HG03575 (cell line): ENCODE measurements at regions not wholly inside any gene's neighbourhood (a gene's known extent, or its start where the extent isn't known, plus 50 kb on each side); places are given as distances from the start of the nearest gene placed in this dataset.
"Not testable (repeated sequence)": the region's sequence is repeated elsewhere in the genome, so short reads cannot be mapped to it uniquely, and the experiment has no call there.

Source experiments
- ATAC-seq: cut with Tn5 transposase; IDR thresholded peaks from one replicate; pipeline ENCODE4 v1.9.1; 2021; ENCODE audit not compliant: unreplicated experiment, insufficient number of reproducible peaks, low FRiP score; ENCODE audit errors: extremely low read depth

DNA sequence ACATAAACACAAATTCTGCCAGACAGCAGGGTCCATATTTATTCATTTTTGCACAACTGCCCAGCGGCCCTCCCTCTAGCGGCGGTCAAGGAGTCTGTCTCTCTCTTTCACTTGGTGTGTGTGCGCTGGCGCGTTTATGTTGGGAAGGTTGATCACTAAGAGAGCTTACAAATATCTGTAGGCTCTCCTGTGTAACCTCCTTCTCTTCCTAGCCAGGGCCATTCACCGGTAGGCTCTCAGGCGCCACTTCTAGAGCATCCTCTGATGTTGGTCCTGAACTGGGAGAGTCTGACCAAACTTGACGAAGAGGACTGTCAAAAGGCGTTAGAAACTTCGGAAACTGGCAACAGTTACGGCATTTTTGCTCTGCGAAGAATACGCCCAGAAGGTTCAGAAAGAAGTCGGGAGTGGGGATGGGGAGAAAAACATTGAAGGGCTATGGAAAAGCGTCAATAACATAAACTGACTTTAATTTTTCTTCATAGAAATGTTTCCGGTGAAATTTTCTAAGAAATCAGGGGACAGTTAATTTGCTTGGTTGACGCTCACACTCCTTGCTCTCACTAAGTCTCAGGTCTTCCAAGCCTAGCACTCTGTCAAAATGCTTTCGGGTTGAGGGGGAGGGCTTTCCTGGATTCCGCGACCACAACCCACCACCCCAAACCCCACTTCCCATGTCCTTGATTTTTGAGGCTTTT is 731.1 kb downstream of the ZWINT start:
- no peak for ATAC-seq

- no peak for ATAC-seq
These were observed 732.8 kb downstream of the ZWINT start for GRCh38 chr10:55628260-55628701.

DNA sequence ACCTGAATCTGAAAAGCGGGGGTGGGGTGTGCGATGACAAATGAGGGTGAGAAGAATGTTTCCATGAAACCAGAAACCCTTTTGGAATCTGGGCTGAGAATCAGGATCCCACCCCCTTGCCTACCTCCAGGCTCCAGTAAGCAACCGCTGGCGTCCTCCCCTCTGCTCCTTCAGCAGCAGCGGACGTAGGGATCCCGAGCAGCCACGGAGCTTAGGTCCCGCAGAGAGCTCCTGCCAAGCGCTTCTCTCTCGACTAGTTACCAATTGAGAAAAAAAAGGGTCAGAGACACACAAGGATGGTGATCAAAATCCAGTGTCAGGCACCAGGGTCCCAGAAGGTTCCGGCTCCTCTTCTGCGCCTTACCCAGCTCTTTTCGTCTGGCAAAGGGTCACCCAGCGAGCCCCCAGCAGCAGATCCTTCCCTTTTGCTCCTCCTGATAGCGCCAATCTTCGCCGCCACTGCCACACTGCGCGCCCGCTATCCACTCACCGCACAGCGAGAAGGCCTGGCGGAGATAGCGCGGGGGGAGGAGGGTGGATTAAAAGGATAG is 733.5 kb downstream of the ZWINT start:
- no peak for ATAC-seq

- not testable (repeated sequence) for ATAC-seq
These were observed 759.2 kb downstream of the ZWINT start for GRCh38 chr10:55601690-55602478.

GRCh38 chr10:55551603-55552002 is 750.6 kb upstream of the PCDH15 start:
- no peak for ATAC-seq

- ATAC-seq = no peak
These were observed 749.2 kb upstream of the PCDH15 start for GRCh38 chr10:55550236-55550635.

- not testable (repeated sequence) for ATAC-seq
These were observed 736.5 kb upstream of the PCDH15 start for GRCh38 chr10:55537497-55537896.

DNA sequence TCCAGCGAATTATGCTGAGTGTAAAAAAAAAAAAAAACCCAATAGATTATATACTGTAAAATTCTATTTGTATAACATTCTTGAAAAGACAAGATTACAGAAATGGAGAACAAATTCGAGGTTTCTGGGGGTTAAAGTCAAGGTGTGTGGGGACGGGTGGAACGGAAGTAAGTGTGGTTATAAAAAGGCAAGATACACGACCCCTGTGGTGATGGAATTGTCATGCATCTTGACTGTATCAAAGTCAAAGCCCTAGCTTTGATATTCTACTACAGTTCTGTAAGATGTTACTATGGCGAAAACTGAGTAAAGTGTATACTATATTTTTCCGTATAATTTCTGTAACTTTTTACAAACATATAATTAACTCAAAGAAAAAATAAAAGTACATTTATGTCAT is 718.2 kb upstream of the PCDH15 start:
- no peak for ATAC-seq

GRCh38 chr10:55518416-55518815 is 717.4 kb upstream of the PCDH15 start:
- not testable (repeated sequence) for ATAC-seq

GRCh38 chr10:55509168-55509567 is 708.1 kb upstream of the PCDH15 start:
- no peak for ATAC-seq

- ATAC-seq = no peak
These were observed 700.0 kb upstream of the PCDH15 start for GRCh38 chr10:55500931-55501559.

DNA sequence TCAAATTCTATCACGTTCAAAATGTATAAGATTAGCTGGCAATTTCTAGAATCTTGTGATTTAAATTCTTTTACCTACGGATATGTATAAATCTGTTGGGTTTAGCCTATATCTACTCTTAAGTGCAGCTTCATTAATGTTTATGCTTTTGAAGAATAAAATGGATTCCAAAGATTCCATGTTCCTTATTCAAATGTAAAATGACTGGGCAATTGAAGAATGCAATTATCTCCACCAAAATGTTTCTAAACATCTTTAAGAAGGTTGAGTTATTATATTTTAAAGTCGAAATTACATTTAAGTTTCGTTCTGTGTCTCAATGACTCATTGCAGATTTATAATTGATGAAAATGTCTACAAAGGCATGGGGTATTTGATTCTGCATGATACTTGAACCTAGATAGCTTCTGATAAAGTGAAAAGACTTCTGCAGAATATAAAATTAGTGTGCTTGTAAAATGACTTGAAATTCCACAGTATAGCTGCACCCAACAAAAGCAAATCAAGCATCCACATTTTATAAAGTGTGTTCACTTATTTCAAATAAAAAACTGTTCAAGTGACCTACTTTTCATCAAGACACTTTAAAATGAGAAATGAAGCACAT is 697.0 kb upstream of the PCDH15 start:
- no peak for ATAC-seq

DNA sequence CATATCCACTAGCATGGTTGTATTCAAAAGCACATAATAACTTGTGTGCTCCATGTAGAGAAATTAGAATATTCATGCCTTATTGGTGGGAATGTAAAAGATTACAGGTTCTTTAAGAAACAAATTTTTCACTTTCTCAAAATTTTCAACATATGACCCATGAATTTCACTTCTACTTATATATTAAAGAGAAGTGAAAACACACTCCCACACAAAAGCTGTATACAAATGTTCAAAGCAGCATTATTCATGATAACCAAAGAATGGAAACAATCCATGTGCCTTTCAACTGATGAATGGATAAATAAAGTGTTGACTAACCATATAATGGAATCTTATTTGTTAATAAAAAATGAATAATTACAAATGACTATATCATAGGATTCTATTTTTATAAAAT is 694.5 kb upstream of the PCDH15 start:
- ATAC-seq = no peak

DNA sequence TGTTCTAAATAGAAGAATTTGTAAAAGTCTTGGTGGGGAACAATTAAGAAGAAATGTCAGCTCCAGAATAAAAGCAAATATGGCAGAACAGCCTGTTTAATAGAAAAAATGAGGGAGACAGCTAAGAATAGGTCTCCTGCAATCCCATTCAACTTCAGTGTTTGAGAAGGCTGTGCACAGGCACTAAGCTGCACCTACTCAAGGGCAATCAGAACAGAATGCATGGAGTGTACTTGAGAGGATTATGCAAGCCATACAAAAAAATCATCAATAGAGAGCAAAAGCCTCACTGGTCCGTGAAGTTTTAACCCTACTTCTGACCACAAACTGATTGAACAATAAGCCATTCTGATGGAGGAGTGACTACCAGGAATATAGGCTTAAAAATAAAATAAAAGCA is 690.7 kb upstream of the PCDH15 start:
- ATAC-seq = no peak

DNA sequence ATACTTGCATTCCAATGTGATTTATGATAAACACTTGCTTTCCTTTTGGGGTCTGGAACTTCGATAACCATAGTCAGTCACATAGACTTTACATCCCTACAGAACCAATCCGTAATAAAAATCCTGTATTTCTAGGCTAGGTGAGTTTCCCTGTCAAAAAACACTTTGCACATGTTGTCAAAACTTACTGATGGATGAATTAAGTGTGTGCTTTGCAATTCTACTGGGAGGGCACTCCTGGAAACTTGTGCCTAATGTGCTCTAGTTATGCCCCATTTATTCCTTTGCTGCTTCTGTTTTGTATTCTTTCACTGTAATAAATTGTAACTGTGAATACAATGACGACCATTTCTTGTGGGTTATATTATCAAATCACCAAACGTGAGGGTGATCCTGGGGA is 684.8 kb upstream of the PCDH15 start:
- no peak for ATAC-seq

DNA sequence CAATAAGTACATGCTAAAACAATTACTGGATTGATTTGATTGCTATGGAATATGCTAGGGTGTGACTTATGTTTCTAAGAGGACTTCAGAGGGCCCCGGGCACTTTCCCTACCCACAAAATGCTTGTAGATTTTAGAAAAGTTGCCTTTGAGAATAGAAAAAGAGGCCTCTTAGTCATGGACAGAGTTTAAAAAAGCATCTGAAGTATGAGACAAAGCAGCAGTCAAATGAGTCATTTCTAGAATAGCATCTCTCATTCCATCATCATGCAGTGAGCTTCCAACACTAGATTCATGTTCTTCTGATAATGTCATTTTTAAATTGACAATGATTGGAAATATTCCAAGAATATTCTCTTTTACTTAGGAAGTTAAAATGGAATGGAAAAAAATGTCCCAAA is 675.1 kb upstream of the PCDH15 start:
- no peak for ATAC-seq

- no peak for ATAC-seq
These were observed 673.2 kb upstream of the PCDH15 start for GRCh38 chr10:55474258-55474657.

DNA sequence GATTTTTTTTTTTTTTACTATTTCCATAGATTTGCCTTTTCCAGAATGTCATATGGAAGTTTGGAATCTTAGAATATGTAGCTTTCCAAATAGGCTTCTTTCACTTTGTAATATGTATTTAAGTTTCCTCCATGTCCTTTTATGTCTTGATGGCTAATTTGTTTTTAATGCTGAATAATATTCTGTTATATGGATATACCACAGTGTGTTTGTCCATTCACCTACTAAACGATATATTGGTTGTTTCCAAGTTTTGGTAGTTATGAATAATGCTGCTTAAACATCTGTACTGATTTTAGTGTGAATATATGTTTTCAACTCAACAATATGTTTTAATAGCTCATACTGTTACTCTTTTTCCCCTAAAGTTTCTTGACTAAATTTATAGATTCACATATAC is 669.8 kb upstream of the PCDH15 start:
- ATAC-seq = no peak

GRCh38 chr10:55466806-55467504 is 665.9 kb upstream of the PCDH15 start:
- no peak for ATAC-seq
